Activated naive CD4-positive, alpha-beta T cell treated with Interleukin-2 at 50 U/mL for 16 hours (primary cell): ENCODE measurements at regions not wholly inside any gene's neighbourhood (a gene's known extent, or its start where the extent isn't known, plus 50 kb on each side); places are given as distances from the start of the nearest gene placed in this dataset.

Experiments
- DNase-seq: peaks from one replicate; pipeline ENCODE4 v3.0.0-alpha.2; 2020

GRCh38 chr2:9739531-9739964 is 103.7 kb upstream of the TAF1B start:
- DNase-seq, result peak; percentile 50

- no peak for DNase-seq
These were observed 102.7 kb upstream of the TAF1B start for GRCh38 chr2:9740382-9741073.

GRCh38 chr2:9741110-9741509 is 102.2 kb upstream of the TAF1B start:
- no peak for DNase-seq

- no peak for DNase-seq
These were observed 100.7 kb upstream of the TAF1B start for GRCh38 chr2:9742601-9743000.

- no peak for DNase-seq
These were observed 98.8 kb upstream of the TAF1B start for GRCh38 chr2:9744256-9745004.

- DNase-seq, result no peak
These were observed 97.9 kb upstream of the TAF1B start for GRCh38 chr2:9745153-9745899.

GRCh38 chr2:9747396-9747795 is 95.9 kb upstream of the TAF1B start:
- DNase-seq, result no peak

GRCh38 chr2:9748577-9748976 is 94.7 kb upstream of the TAF1B start:
- peak; percentile 52 for DNase-seq

GRCh38 chr2:9749546-9750223 is 93.6 kb upstream of the TAF1B start:
- no peak for DNase-seq

GRCh38 chr2:9750224-9751215 is 92.8 kb upstream of the TAF1B start:
- no peak for DNase-seq

- DNase-seq, result no peak
These were observed 91.4 kb upstream of the TAF1B start for GRCh38 chr2:9751831-9752230.

GRCh38 chr2:9752441-9753275 is 90.6 kb upstream of the TAF1B start:
- DNase-seq, result peak; percentile 92

GRCh38 chr2:9753276-9753600 is 90.0 kb upstream of the TAF1B start:
- DNase-seq, result peak; percentile 79

GRCh38 chr2:9753665-9754531 is 89.4 kb upstream of the TAF1B start:
- DNase-seq, result peak; percentile 81

GRCh38 chr2:9754532-9754887 is 88.8 kb upstream of the TAF1B start:
- no peak for DNase-seq

- DNase-seq, result no peak
These were observed 88.3 kb upstream of the TAF1B start for GRCh38 chr2:9755008-9755407.

GRCh38 chr2:9755638-9756037 is 87.6 kb upstream of the TAF1B start:
- no peak for DNase-seq

GRCh38 chr2:9756692-9757250 is 86.5 kb upstream of the TAF1B start:
- DNase-seq, result no peak

- DNase-seq, result no peak
These were observed 85.6 kb upstream of the TAF1B start for GRCh38 chr2:9757501-9758264.
